ENCODE measurements at regions not wholly inside any gene's neighbourhood (a gene's known extent, or its start where the extent isn't known, plus 50 kb on each side); places are given as distances from the start of the nearest gene placed in this dataset.

DNA sequence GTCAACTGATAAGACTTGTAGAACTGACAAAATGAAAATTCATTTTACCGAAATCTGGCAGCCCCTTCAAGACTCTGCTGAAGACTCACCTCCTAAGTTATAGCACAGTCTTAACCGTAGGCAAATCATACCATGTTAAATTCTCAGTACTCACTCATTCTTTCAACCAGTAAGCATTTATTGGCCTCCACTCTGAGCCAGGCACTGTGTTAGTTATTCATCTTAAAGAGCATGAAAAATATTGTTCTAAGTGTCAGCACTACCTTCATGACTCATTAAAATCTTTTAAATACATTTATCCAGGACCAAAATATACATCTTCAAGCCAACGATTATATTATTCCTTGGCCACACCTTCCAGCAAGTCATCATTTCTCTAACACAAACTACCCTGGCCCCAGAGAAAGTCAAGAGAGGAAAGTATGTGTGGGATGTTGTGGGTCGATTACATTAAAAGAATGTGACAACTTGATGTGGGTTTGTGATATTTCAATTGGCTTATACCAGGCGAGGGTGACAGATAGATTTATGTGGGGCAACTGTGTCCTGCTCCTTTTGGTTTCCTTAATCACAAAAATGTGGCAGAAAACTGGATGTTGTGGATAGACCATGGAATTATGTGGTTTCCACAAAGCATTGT, 55.0 kb downstream of the TMEM30B start:
- TF ChIP-seq, protein P1, sequence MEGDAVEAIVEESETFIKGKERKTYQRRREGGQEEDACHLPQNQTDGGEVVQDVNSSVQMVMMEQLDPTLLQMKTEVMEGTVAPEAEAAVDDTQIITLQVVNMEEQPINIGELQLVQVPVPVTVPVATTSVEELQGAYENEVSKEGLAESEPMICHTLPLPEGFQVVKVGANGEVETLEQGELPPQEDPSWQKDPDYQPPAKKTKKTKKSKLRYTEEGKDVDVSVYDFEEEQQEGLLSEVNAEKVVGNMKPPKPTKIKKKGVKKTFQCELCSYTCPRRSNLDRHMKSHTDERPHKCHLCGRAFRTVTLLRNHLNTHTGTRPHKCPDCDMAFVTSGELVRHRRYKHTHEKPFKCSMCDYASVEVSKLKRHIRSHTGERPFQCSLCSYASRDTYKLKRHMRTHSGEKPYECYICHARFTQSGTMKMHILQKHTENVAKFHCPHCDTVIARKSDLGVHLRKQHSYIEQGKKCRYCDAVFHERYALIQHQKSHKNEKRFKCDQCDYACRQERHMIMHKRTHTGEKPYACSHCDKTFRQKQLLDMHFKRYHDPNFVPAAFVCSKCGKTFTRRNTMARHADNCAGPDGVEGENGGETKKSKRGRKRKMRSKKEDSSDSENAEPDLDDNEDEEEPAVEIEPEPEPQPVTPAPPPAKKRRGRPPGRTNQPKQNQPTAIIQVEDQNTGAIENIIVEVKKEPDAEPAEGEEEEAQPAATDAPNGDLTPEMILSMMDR (IDR thresholded peaks at IDR 0.05; ENCODE audit: low read depth, low read length), result no peak

DNA sequence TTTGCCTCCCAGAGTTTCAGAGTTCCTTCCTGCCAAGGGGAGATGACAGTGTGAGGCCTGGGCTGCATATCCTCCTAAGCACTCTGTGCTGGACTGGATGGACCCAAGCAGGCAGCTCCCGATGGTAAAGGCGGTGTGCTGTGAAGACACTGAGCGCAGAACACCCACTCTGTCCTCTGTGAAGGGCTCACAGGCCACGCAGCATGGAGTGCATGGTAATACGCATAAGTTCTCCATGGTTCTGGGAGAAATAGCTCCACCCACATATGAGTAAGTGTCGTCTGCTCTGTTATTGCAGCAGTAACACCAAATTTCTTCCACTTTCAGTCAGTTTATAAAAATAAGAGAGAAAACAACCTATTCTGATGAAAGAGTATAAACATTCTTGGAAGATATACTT, 55.8 kb downstream of the TMEM30B start:
- TF ChIP-seq, protein P1 (IDR thresholded peaks at IDR 0.05; ENCODE audit: low read depth, low read length), result no peak
- no peak overlapping the region for H3K4me3 ChIP-seq (ENCODE audit: low read depth, low read length)

More for the DNA sequence above, 55.0 kb downstream of the TMEM30B start:
- no peak overlapping the region for H3K4me3 ChIP-seq (ENCODE audit: low read depth, low read length)

DNA sequence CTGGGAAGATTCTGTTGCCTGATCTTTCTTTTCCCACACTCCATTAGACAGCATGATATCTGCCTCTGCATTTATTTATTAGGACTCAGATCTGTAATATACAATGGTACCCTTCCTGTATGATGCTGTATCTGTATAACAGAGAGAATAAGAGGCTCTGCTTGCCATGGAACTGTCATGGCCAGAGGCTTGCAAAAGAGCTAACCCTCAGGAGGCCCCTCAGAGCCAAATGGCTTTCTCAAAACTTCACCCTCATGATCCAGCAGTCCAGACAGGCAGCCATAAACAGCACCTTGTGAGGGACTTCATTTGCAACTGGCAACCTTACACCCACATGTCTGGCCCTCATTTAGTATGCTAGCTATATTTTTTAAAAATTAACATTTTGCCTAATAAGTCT, 57.6 kb downstream of the TMEM30B start:
- no peak overlapping the region for H3K4me3 ChIP-seq (ENCODE audit: low read depth, low read length)
- TF ChIP-seq, protein P1 (IDR thresholded peaks at IDR 0.05; ENCODE audit: low read depth, low read length), result no peak

DNA sequence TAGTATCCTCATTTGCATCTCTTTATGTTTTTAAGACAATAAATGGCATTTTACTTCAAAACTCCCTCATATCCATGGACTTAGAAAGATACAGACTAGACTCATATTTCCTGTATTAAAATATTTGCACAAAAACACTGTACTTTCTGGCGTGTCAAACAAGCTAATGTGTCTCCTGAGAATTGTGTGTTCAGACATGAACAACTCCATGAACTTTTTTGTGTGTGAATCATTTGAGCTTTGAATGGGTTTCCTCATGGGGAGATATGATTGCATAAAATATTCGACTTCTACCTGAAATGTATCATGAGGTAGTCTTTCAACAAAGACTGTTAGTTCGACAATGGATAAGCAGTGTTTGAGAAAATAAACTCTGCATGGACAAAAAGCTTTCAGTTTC, 58.8 kb downstream of the TMEM30B start:
- TF ChIP-seq, protein P1 (IDR thresholded peaks at IDR 0.05; ENCODE audit: low read depth, low read length), result no peak
- no peak overlapping the region for H3K4me3 ChIP-seq (ENCODE audit: low read depth, low read length)

DNA sequence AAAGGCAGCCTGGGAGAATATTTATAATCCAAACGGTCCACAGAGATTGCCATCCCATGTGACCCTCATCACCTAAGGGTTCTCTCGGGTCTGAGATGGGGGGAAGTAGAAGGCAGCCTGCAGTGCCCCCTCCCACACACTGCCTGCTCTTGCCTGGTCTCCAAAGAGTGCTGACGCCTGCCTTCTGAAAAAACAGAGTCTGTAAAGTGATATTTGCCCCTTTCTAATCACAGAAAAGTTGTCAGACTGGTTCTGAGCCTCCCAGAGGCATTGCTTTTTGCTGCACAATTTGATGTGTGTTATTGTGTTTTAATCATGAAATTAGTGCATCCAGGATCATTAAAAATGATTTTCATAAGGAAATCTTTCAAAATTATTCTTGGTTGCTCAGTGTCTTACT, 59.2 kb downstream of the TMEM30B start:
- TF ChIP-seq, protein P1 (IDR thresholded peaks at IDR 0.05; ENCODE audit: low read depth, low read length), result no peak
- no peak overlapping the region for H3K4me3 ChIP-seq (ENCODE audit: low read depth, low read length)

DNA sequence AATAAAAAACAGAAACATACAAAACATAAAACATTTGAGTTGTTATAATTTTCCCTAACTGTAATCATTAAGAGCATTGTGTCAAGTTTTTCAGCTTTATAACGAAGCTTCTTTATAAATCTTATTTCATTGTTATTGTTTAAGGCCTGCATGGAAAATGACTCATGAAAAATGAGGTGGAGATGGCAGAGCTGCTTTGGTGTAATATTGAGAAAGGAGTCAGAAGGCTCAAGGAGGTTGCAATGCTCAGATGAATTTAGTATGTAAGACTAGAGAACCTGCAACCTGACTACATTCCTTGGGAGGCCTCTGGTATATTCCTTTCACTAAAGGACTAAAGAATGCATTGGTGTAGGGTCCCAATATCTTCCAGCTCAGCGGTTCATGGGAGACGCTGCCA, 61.5 kb downstream of the TMEM30B start:
- TF ChIP-seq, protein P1 (IDR thresholded peaks at IDR 0.05; ENCODE audit: low read depth, low read length), result no peak
- H3K4me3 ChIP-seq (ENCODE audit: low read depth, low read length), result no peak overlapping the region

DNA sequence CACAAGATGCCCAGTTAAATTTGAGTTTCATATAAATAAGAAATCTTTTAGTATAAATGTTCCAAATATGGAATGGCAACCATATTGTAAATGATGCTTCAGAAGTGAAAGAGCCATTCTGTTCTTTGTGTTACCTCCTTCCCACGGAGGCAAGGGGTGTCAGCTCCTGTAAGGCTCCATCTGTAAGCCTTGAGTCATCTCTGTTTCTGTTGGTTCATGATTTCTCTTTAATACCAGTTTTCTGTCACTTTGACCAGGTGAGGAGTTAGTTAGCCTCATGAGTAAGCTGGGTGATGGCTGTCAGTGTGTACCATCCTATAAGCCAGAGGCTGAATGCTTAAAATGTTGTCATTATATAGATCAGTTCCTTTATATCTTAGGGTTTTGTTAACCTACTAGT, 61.9 kb downstream of the TMEM30B start:
- TF ChIP-seq, protein P1 (IDR thresholded peaks at IDR 0.05; ENCODE audit: low read depth, low read length), result no peak
- no peak overlapping the region for H3K4me3 ChIP-seq (ENCODE audit: low read depth, low read length)
